Islet of Langerhans (tissue), 1 donor: ENCODE measurements at regions not wholly inside any gene's neighbourhood (a gene's known extent, or its start where the extent isn't known, plus 50 kb on each side); places are given as distances from the start of the nearest gene placed in this dataset.
A peak's percentile ranks its signal among the peaks of the same experiment; 100 is the strongest.

Source experiments
- FAIRE-seq: peaks from one replicate; lab custom pipeline; 2011; peaks lifted over from hg19 to GRCh38; lab: Jason Lieb, UNC

DNA sequence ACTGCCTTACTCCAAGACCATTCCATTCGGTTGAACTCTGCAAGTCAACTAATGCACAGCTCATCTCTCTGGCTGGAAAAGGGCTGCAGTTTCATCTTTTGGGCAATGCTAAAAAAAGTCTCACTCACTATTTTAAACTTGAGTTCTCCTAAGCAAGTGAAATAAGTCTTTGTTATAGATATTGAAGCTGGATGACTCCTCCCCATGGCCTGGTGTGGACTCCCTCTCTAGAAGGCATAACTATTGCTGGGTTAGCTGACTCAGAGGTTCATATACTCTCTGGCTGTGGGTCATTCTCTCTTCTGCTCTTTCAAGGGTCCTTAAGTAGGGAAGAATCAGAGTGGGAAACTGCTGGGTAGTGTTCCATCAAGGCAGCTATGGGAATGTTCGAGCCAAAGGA lies 88.0 kb downstream of the XCL2 start:
- no peak for FAIRE-seq

DNA sequence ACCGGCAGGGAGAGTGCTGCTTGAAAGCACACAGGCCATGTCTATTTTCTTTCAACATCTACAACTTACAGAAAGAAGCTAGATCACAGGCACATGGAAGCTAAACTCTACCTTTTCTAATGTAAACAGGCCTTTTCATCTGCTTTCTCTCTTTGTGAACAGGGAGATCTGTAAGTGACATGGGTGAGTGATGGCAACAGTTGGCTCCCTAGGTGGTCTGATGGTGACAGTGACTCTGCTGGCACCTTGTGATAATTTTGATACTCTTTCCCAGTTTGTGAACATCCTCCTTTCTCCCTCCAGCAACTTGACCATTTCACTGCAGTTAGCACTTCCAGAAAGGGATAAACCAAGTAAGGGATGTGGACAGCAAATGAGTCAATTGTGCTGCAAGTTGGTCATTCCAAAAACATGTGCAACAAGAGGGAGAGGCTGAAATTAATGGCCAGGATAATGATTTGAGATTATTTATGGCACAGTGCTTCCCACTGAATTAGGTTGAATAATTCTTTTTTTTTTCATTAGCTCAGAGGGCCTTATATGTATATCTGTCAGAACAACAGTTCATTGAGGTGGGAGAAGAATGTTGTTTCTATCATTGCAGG lies 89.5 kb downstream of the XCL2 start:
- no peak for FAIRE-seq

GRCh38 chr1:168453056-168453455 lies 90.7 kb downstream of the XCL2 start:
- FAIRE-seq = no peak

DNA sequence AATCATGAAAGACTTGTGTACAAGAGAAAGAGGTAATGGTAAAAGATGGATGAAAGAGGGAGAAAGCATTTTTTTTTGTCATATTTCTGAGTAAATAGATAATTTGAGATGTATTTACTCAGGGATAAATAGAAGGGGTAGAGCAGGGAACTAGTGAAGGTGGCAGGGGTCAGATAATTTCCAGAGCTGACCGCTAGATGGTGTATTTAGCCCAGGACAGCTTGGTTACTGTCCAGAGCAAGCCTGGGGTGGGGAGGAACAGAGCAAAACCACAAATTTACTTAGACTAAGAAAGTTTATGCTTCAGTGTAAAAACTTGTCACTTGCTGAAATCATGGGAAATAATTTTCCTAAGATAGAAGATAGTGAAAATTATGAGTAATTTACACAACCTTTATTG lies 91.5 kb downstream of the XCL2 start:
- FAIRE-seq = no peak

DNA sequence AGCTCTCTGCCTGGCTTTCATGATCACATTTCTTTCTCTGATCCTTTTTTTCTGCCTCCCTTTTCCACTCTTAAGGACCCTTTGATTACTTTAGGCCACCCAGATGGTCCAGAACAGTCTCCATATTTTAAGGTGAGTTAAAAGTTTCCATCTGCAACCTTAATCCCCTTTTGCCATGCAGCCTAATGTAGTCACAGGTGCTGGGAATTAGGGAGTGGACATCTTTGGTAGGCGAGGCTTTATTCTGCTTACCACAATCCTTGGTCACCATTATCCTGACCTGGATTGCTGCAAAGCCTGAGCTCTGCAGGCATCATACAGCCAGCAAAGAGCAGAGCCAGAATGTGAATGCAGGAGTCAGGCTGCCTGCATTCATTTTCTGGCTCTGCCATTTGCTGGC lies 95.9 kb downstream of the XCL2 start:
- FAIRE-seq = no peak

- FAIRE-seq = no peak
Observed at GRCh38 chr1:168446081-168446480, 97.7 kb downstream of the XCL2 start.

DNA sequence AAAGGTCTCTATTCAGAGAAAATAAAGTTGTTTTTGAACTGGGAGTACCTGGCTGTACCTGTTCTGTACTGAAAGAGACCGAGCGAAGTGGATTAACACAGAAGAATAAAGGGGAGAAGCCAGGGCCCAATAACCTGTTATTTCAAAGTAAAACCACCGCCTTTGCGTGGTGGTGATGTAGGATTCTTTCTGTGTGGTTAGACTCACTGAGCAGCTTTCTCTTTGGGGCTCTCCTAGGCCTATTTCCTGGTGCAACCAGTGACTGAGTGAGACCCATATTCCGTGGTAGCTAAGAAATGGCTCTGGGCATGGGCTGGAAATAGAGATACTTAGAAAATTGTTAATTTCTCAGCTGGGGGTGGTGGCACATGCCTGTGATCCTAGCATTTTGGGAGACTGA lies 99.9 kb downstream of the XCL2 start:
- FAIRE-seq = no peak

DNA sequence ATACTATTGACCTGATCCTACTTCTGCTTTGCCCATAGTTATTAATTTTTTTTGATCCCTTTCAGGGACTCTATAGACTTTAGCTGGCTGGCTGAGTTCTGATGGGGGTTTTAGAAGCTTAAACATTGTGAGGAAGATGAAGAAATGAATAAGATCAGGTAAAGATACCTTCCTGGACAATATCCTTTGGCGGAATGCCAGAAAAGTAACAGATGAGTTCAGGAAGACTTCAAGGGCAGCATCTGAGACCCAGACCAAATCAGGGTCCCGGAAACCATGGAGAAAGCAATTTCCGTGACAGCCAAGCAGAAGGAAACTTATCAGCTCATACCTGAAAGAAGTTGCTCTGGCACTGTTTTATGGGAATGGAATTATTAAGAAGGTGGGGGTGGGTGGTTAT lies 100.4 kb downstream of the XCL2 start:
- FAIRE-seq = no peak

DNA sequence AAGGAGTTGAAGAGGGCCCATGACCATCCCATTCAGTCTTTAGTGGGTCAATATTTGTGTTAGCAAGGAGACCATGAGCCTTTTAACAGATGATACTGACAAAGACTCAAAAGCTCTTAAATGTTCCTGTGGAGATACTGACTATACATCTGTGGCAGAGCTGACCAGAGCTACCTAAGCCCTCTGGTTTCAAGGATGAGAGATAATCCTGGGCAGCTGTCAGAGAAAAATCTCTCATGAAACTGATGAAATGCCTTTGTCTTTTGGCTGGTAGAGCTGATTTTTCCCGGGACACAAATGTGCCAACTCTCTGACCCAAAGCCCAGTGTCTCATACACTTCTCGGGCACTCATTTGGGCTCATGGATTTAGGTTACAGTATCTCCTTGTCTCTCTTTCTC lies 100.9 kb downstream of the XCL2 start:
- no peak for FAIRE-seq

GRCh38 chr1:168441745-168442144 lies 102.1 kb downstream of the XCL2 start:
- FAIRE-seq = no peak

GRCh38 chr1:168439456-168440375 lies 104.1 kb downstream of the XCL2 start:
- peak; percentile 24 for FAIRE-seq

DNA sequence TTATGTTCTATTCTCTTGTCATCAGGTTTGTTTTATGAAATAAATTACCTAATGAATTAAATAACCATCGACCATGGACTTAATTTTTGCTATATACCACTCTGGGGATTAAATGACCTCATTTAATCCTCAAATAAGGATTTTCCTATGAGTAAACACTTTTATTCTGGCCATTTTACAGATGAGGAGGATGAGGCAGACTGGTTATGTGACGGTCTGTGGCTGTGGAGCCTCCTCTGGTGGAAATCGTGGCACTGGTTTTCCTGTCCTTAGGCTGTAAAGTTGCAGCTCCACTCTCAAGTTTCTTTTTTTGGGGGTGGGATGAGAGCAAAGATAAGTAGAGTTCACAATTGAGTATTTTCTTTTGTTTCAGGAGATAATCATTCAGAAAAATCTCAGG lies 105.2 kb downstream of the XCL2 start:
- FAIRE-seq = no peak

DNA sequence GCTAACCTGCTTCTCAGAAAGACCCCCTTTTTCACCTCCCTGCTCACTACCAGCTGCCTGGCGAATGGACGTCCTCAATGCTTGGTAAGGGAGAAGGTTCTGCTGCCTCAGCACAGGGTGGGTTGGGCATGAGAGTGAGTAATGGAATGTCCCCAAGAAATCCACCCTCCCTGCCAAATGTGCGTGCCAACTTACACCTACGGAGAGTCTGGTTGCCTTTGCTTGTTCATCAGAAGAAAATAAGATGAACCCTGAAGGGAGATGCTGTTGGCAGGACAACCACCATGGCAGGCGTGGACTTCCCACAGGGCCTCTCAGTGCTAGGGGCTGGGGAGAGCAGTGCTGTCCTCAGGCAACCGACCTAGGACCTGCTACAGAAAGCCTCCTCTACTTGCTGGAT lies 106.0 kb downstream of the XCL2 start:
- no peak for FAIRE-seq

- no peak for FAIRE-seq
Observed at GRCh38 chr1:168435439-168435838, 108.4 kb downstream of the XCL2 start.

DNA sequence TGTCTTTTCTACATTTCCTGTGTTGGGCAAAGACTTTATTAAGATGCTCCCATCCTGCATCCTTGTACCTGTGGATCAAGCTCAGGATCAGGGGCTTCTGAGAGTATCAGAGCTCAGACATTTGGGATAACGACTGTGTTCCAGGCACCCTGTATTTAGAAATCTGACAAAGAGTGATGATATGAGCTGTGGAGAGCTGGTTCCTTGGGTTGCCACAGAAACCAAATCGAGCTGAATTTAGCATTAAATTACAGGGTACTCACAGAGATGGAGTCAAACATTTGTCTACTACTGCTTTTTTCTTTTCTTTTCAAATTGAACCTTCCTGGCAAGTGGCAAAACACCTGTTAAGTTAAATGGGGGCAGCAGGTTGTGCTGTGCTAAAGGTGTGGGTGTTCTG lies 110.6 kb downstream of the XCL2 start:
- no peak for FAIRE-seq

DNA sequence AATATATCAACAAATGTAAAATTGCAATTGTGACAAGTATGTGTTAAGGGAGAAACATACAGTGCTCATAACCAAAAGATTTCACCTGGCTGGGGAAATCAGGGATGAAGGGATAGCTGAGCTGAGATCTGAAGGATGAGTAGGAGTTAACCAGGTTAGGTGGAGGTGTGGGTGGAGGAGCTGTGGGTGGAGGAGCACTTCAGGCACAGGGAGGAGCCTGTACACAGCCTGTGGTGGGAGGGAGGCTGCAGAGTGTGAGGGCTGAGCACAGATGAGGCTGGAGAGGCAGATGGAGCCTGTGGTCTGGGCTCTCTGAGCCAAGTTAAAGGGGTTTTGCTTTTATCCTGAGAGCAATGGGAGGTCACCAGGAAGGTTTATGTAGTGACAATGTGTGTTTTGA lies 111.9 kb downstream of the XCL2 start:
- no peak for FAIRE-seq

- FAIRE-seq = no peak
Observed at GRCh38 chr1:168430321-168430720, 113.5 kb downstream of the XCL2 start.

- FAIRE-seq = no peak
Observed at GRCh38 chr1:168428063-168428731, 115.6 kb downstream of the XCL2 start.

GRCh38 chr1:168427051-168427450 lies 116.7 kb downstream of the XCL2 start:
- no peak for FAIRE-seq

GRCh38 chr1:168424281-168424680 lies 119.5 kb downstream of the XCL2 start:
- no peak for FAIRE-seq

DNA sequence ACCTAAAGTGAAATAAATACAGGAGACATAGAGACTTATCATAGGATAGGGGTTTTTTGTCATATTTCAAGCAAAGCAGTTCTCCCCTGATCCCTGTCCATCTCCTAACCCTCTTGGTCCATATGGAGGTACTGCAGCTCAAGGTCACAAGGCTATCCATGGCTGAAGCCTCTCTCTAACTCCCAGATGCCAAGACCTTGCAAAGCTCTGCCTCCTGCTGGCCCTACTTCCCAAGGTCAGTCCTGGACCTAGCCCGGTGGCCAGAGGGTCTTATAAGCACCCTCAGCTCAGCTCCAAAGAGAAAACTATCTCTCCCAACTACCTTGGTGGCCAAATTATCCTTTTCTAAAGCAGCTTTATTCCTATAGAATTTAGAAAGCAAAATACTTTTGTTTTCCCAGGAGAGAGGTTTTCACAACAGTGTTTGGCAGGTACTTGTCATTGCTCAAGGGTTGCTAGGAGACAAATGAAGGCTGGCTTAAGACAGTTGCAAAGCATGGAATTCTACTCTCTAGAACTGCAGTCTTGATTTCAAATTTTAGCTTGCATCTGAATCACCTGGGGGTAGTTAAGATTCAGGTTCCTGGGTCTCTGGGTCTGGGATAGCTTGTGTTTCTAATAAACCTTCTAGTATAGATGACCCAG lies 121.5 kb downstream of the XCL2 start:
- no peak for FAIRE-seq

DNA sequence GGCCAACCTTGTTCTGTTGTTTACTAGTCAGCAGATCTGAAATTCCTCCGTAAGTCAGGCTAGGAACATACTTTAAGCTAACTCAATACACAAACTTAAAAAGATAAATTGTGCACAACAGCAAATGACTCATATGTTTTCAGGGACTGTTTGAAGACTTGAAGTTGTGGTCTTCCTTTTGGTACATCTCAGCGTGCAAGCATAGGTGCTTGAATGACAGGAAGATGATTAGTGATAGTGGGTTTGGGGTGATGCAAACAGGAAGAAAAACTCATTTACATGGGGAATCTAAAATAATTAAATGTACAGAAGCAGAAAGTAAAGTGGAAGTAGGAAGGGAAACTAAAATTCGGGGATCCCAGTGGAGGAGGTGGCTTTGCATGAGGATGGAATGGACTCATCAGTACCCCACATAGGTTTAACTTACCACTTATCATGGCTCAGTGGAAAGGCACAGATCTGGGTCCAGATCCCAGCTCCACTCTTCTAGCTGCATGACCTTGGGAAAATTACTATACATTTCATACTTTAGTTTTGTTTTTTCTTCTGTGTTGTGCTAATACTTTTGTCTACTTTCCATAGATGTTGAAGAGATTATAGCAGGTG lies 122.3 kb downstream of the XCL2 start:
- no peak for FAIRE-seq
